ENCODE measurements at regions not wholly inside any gene's neighbourhood (a gene's known extent, or its start where the extent isn't known, plus 50 kb on each side); places are given as distances from the start of the nearest gene placed in this dataset.

GRCh38 chr13:89950225-89950624 lies 1397.3 kb upstream of the MIR17HG start:
- DNase-seq (ENCODE audit: low spot score), result no peak
- Mint-ChIP-seq H3K4me3 (no peak overlapping the region), H3K27ac (no peak overlapping the region), H3K36me3 (no peaks in the 10 kb centered on the region), H3K4me1 (no peaks in the 10 kb centered on the region), H3K9me3 (peaks cover 8% of the 10 kb centered on the region), H3K27me3 (ENCODE audit: low read depth) (no peaks in the 10 kb centered on the region)
- ATAC-seq, result no peak
- no peak for TF ChIP-seq ZNF281 (CRISPR knock-in tag; IDR thresholded peaks at IDR 0.05)
- TF ChIP-seq NR2C2 (CRISPR knock-in tag; IDR thresholded peaks at IDR 0.05), result no peak
- no peak for TF ChIP-seq ATF2 (CRISPR knock-in tag; IDR thresholded peaks at IDR 0.05; ENCODE audit: borderline replicate concordance, low read depth)
- no peak for TF ChIP-seq KAT7 (CRISPR knock-in tag; IDR thresholded peaks at IDR 0.05; ENCODE audit: borderline replicate concordance)
- TF ChIP-seq SMAD4 (CRISPR knock-in tag; IDR thresholded peaks at IDR 0.05), result no peak
- no peak for TF ChIP-seq GABPB1 (CRISPR knock-in tag; IDR thresholded peaks at IDR 0.05)
- no peak for TF ChIP-seq NR3C1 (CRISPR knock-in tag; conservative IDR thresholded peaks at IDR 0.05; ENCODE audit: low read depth)
- POLR2A ChIA-PET, result no interaction called here
- CTCF ChIA-PET, result no interaction called here

- no peak overlapping the region for H3K4me3 Mint-ChIP-seq
- ChIA-PET CTCF (no interaction called here), POLR2A (no interaction called here)
- H3K27ac Mint-ChIP-seq, result no peak overlapping the region
- ATAC-seq (no peak), DNase-seq (ENCODE audit: low spot score) (no peak)
- H3K9me3 Mint-ChIP-seq, result peaks cover 10% of the 10 kb centered on the region
- no peak for TF ChIP-seq ZNF281 (CRISPR knock-in tag; IDR thresholded peaks at IDR 0.05)
- TF ChIP-seq OVOL2 (CRISPR knock-in tag; IDR thresholded peaks at IDR 0.05; ENCODE audit: borderline replicate concordance), result no peak
- no peak for TF ChIP-seq GTF2I (CRISPR knock-in tag; conservative IDR thresholded peaks at IDR 0.05)
- no peak for TF ChIP-seq ATF6 (CRISPR knock-in tag; IDR thresholded peaks at IDR 0.05)
- TF ChIP-seq NFE2L1 (CRISPR knock-in tag; IDR thresholded peaks at IDR 0.05), result no peak
- TF ChIP-seq STAT6 (CRISPR knock-in tag; conservative IDR thresholded peaks at IDR 0.05; ENCODE audit: low read depth), result no peak
- TF ChIP-seq ZNF232 (CRISPR knock-in tag; IDR thresholded peaks at IDR 0.05), result no peak
- no peaks in the 10 kb centered on the region for H3K27me3 Mint-ChIP-seq (ENCODE audit: low read depth)
- no peaks in the 10 kb centered on the region for H3K4me1 Mint-ChIP-seq
- H3K36me3 Mint-ChIP-seq, result no peaks in the 10 kb centered on the region
Observed at GRCh38 chr13:89951341-89951740, 1396.1 kb upstream of the MIR17HG start.
